T-helper 2 cell treated with Interferon-gamma antibody and Interleukin-4, amounts not matched to agents 100 ng/mL and 5 ng/mL, for 36 hours (primary cell): ENCODE measurements at regions not wholly inside any gene's neighbourhood (a gene's known extent, or its start where the extent isn't known, plus 50 kb on each side); places are given as distances from the start of the nearest gene placed in this dataset.
"Not testable (repeated sequence)": the region's sequence is repeated elsewhere in the genome, so short reads cannot be mapped to it uniquely, and the experiment has no call there.

Source experiments
- intact Hi-C: fragments of 100-400 bp; cut with micrococcal nuclease; formaldehyde crosslinking; loops from one replicate; pipeline ENCODE4 v1.15.1; 2023

DNA sequence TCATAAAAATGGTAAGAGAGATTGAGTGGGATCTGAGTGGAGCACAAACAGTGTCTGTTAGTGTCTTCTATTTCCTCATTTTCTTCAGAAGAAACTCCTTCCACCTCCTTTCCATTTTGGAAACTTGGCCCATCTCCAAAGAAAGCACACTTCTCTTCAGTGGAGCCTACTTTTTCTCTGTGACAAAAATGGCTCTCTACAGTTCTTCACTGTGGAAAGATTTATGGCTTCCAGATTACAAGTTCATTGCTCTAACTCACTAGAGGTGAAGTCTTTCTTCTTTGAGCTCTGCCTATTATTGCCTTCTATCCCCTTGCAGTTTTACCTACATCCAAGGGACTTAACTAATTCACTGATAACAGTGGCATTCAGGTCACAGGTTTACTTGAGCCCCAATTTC is 325.8 kb downstream of the ANTXR2 start:
- intact Hi-C loops = no loop called here

DNA sequence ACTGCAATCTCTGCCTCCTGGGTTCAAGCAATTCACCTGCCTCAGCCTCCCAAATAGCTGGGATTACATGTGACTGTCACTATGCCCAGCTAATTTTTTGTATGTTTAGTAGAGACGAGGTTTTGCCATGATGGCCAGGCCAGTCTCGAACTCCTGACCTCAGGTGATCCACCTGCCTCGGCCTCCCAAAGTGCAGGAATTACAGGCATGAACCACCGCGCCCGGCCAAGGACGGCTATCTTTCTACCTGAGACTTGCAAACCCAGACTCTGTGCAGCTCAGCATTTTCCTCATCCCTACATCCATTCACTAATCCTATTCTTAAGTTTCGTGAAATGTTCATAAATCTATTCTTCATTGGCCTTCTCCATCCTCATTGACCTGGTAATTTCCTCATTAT is 330.0 kb downstream of the ANTXR2 start:
- intact Hi-C loops = no loop called here

- intact Hi-C loops = no loop called here
Measured at GRCh38 chr4:79739912-79740311, 331.9 kb upstream of the GK2 start.

- intact Hi-C loops = no loop called here
Measured at GRCh38 chr4:79723507-79723906, 315.5 kb upstream of the GK2 start.

GRCh38 chr4:79700356-79700755 is 292.3 kb upstream of the GK2 start:
- intact Hi-C loops = no loop called here

DNA sequence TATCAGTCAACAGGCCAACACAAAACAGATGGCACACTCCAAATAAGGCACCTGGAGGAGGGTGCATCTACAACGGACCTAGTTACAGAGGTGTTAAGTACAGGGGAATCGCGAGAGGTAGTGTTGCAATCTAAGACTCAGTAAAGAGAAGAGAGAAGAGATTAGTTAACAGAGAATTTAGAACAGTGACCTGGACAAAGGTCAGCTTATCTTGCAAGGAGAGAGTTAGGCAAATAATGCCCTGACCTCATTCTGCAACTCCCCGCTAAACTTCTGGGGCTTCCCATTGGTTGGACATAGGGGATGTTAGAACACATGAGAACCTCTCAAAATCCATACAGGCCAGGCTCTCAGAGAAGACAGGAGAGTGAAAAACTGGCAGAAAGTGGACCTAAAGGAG is 289.4 kb upstream of the GK2 start:
- intact Hi-C loops = no loop called here

- intact Hi-C loops = not testable (repeated sequence)
Measured at GRCh38 chr4:79696534-79696933, 288.5 kb upstream of the GK2 start.

DNA sequence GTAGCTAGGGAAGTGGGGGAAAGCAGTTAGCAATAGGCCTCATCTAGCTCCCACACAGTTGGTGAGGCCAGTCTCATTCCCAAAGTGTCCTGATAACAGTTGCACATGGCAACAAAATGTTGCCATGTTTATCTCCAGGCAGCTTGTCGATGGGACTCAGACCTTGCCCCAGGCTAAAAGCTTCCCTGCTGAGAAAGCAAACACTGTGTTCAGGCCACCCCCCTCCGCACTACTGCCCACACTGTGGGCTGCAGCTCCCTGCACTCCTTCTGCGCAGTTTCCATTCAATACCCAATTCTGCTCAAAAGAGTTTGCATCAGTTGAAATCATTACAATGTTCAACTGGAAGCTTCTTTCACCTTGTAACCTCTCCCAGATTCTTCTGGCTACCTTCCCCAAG is 287.8 kb upstream of the GK2 start:
- intact Hi-C loops = no loop called here

DNA sequence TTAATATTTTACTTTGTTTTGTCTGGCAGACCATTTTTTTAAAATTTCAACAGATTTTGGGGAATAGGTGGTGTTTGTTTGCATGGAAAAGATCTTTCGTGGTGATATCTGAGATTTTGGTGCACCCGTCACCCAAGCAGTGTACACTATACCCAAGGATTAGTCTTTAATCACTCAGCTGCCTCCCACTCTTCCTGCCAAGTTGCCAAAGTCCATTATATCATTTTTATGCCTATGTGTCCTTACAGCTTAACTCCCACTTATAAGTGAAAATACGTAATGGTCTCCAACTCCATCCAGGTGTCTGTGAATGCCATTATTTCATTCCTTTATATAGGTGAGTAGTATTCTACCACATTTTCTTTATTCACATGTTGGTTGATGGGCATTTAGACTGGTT is 281.7 kb upstream of the GK2 start:
- intact Hi-C loops = no loop called here

DNA sequence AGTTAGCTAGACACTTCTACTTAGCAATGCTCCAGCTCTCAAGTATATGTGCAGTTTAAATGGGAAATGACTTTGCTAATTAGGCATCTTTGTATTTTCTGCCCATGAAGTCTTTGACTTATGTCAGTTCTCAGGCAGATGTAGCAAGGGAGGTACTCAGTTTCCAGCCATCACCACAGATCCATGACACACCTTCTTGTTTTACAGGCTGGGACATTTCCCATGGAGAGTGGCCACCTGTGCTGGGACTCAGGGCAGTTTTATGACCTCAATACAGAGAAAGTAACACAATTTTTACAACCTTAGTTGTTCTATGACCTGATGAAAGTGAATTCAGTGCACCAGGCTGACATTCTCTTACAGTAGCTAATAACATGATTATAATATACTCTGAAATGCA is 280.7 kb upstream of the GK2 start:
- intact Hi-C loops = no loop called here

GRCh38 chr4:79687006-79687405 is 279.0 kb upstream of the GK2 start:
- intact Hi-C loops = no loop called here

- intact Hi-C loops = no loop called here
Measured at GRCh38 chr4:79685542-79685941, 277.5 kb upstream of the GK2 start.

DNA sequence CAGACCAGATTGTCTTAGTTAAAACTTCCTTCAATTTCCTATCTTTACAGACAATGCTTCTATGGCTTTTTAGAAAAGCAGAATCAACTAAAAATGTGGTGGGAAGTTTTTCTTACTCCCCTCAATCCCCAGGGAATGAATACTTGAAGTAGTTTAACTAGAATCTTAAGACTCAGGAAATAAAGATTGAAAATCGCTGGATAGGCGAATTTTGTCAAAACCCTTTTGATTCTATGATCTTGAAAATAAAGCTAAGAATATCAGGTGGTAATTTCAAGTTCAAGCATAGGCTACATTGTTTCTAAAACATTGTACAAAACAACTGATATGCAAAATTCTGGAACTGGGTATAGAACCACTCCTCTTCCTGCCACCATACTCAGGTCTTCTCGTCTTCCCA is 276.5 kb upstream of the GK2 start:
- intact Hi-C loops = no loop called here

DNA sequence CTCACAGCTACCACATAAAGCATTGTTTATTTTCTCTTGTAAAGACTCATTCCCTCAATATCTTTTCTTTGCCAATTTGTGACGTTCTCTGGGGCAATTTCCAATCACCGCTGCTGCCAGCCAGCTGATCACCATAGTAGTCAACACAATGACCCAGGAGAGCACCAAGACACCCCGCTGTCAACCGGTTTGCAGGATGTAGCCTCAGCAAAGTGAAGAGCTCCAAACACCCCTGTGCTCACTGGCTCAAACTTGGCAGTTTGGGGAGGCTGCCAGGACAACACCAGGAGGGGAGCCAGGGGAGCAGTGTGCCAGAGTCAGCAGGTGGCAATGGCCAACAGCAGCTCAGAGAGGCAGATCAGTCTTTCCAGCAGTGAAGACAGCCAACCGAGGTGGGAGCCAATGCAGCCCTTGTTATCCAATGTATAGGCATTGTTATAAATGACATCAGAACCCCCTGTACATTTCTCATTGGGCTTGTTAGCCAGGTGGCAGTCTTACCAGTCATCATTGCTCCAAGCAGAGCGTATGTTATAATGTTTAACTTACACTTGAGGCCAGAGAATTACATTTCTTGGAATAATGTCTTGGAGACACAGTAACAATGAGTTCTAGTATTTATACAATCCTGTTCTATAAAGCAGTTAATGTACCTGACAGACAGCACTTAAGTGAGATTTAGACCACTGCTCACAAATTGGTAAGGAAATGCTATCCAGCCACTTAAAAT is 274.9 kb upstream of the GK2 start:
- intact Hi-C loops = no loop called here

DNA sequence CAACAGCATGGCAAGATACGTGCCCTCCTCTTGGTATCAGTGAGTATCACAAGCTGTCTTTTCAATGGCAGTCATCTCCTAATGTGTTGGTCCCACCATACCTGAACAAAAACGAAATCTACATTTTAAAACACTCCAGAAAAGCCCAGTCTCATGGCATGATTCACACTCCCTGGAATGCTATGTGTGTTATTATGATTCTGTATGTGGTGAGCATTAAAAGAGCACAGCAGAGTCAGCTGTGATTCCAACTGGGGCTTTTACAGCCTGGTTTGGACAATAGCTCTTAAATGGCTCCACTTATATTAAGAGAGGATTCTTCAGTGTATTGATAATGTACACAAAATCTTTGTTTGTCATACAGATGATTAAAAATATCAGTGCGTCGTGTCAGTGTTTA is 274.1 kb upstream of the GK2 start:
- intact Hi-C loops = no loop called here

DNA sequence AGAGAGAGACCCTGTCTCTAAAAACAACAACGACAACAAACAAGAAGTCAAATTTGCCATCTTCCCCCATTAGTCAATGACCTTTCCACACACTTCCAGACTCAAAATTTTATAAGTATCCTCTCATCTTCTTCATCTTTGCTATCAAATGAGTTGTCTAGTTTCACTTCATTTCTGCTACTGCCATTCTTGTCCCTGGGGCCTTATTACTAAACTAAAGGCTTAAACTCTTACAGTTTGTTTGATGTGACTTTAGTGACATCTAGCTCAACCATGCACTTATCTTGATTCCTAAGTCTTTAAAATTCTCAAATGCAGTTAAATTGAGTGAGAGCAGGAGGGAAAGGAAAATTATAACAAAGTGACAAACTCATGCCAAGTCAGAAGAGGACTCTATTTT is 271.8 kb upstream of the GK2 start:
- intact Hi-C loops = no loop called here

- intact Hi-C loops = loop anchor here (1.0 kb wide), 1 partner anchor 75 kb away; no protein-coding TSS in a partner anchor
Measured at GRCh38 chr4:79678472-79679202, 270.6 kb upstream of the GK2 start.

GRCh38 chr4:79676705-79677104 is 268.7 kb upstream of the GK2 start:
- intact Hi-C loops = no loop called here

GRCh38 chr4:79674906-79675305 is 266.9 kb upstream of the GK2 start:
- intact Hi-C loops = not testable (repeated sequence)

DNA sequence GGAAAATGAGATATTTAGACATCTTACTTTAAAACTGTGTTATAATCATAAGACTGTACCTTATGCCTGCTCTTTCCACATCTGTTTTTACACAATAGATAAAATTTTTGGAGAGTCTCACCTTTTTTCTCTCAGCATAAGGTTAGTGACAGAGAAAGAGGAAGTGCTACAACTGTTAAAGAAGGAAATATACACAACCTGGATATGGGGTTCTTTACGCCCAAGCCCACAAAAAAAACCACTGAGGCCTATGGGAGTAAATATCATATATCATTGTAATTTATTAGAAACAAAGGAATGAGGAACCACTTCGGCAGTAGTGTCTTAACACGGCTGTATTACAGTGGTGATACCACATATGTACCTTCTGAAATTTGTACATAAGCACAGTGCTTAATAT is 265.9 kb upstream of the GK2 start:
- intact Hi-C loops = no loop called here

GRCh38 chr4:79673377-79673776 is 265.3 kb upstream of the GK2 start:
- intact Hi-C loops = no loop called here

DNA sequence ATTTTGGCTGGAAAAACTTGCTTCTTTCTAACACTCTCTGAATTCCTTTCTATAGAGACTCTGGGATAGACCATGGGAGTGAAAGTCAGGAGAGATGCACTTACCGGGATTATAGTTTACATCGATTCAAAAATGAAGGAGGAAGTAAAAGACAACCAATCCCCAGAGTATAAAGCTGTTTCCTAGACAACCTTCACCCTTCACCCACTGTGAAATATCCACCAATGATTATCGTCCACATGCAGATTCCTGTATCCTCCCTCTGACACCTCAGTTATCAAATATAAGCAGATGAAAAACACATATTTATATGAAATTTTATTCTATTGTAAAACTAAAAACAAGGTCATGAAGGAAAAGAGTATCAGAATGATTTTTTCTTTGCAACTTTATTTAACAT is 258.8 kb upstream of the GK2 start:
- intact Hi-C loops = no loop called here

DNA sequence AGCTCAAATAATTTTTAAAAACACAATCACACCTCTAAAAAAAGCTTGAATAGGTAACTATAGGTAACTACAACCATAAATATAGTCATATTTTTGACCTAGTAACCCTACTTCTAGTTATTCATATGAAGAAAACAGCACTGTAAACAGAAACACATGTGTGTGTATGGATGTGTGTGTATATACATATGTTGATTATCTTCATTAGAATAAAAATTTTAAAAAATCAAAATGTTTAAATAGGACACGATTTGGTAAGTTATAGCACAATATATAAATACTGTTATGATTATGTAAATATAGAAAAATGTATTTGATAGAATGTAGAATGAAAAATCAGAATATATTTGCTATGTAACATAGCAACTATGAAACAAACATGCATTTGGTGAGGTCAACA is 258.1 kb upstream of the GK2 start:
- intact Hi-C loops = no loop called here
